A673 (cell line): ENCODE measurements at regions not wholly inside any gene's neighbourhood (a gene's known extent, or its start where the extent isn't known, plus 50 kb on each side); places are given as distances from the start of the nearest gene placed in this dataset.

Experiments used
- BruUV-seq: library from RNA; stranded (reverse); fragments of 400-500 nt; replicated peaks from 2 replicates; lab custom pipeline; 2021; lab: Mats Ljungman, UMichigan
- CTCF ChIA-PET: fragments of 300-600 bp; sonication (Branson Sonifier 250); formaldehyde crosslinking; loops from one replicate; lab custom pipeline; 2022; ENCODE audit warnings: antibody characterized with exemption; lab: Charles Lee
- POLR2A ChIA-PET: fragments of 300-600 bp; sonication (Branson Sonifier 250); formaldehyde crosslinking; loops from one replicate; lab custom pipeline; 2022; ENCODE audit warnings: antibody characterized with exemption; ENCODE audit not compliant: low non-redundant PET; lab: Charles Lee
- DNase-seq: peaks from one replicate; pipeline ENCODE4 v3.0.0-alpha.2; 2015; ENCODE audit warnings: low spot score
- H3K27ac ChIP-seq: fragments of 200-600 bp; sonication (generic); 2 replicates; pipeline ENCODE4 v1.5.1; 2016; ENCODE audit warnings: mixed run types, low read depth, mild to moderate bottlenecking, mixed read lengths, antibody characterized with exemption, low read length; ENCODE audit not compliant: poor library complexity, severe bottlenecking
- H3K27me3 ChIP-seq: fragments of 200-600 bp; sonication (generic); replicated peaks from 2 replicates; pipeline ENCODE4 v1.6.1; 2017; ENCODE audit warnings: mixed run types, low read depth, mild to moderate bottlenecking, mixed read lengths, antibody characterized with exemption, low read length; ENCODE audit not compliant: insufficient read depth, poor library complexity
- H3K36me3 ChIP-seq: fragments of 200-600 bp; sonication (generic); 2 replicates; pipeline ENCODE4 v1.6.1; 2016; ENCODE audit warnings: mixed run types, mild to moderate bottlenecking, mixed read lengths, antibody characterized with exemption, low read length; ENCODE audit not compliant: insufficient read depth, poor library complexity, severe bottlenecking
- H3K4me1 ChIP-seq: fragments of 200-600 bp; sonication (generic); 2 replicates; pipeline ENCODE4 v1.6.1; 2017; ENCODE audit warnings: mixed run types, mild to moderate bottlenecking, mixed read lengths, antibody characterized with exemption, low read length; ENCODE audit not compliant: insufficient read depth, poor library complexity, severe bottlenecking
- H3K4me3 ChIP-seq: fragments of 200-600 bp; sonication (generic); 2 replicates; pipeline ENCODE4 v1.5.1; 2016; ENCODE audit warnings: low read depth, mixed run types, mild to moderate bottlenecking, mixed read lengths, low read length; ENCODE audit not compliant: poor library complexity, severe bottlenecking
- H3K9me3 ChIP-seq: fragments of 200-600 bp; sonication (generic); 2 replicates; pipeline ENCODE4 v1.6.1; 2016; ENCODE audit warnings: mixed run types, low read depth, mild to moderate bottlenecking, mixed read lengths, antibody characterized with exemption, low read length; ENCODE audit not compliant: poor library complexity, severe bottlenecking
- CTCF ChIP-seq: fragments of 300-800, 200-600 bp; sonication (generic); conservative IDR thresholded peaks from 2 replicates; pipeline ENCODE4 v1.5.1; 2017; ENCODE audit warnings: low read depth, mild to moderate bottlenecking, antibody characterized with exemption, low read length, moderate library complexity, mixed read lengths
- EZH2 ChIP-seq: fragments of 200-600 bp; sonication (generic); IDR thresholded peaks from 2 replicates; pipeline ENCODE4 v1.6.1; 2017; ENCODE audit warnings: borderline replicate concordance, low read depth, mild to moderate bottlenecking, mixed read lengths, antibody characterized with exemption, low read length; ENCODE audit not compliant: poor library complexity, severe bottlenecking
- intact Hi-C: fragments of 100-400 bp; cut with micrococcal nuclease; formaldehyde crosslinking; loops from one replicate; pipeline ENCODE4 v1.10.0; 2022; ENCODE audit not compliant: unreplicated experiment

GRCh38 chr9:87128844-87129493 lies 181.7 kb upstream of the GAS1 start:
- Histone ChIP-seq H3K27ac (no peak overlapping the region), H3K36me3 (no peaks in the 10 kb centered on the region), H3K9me3 (peaks cover 6% of the 10 kb centered on the region), H3K4me1 (no peaks in the 10 kb centered on the region), H3K4me3 (no peak overlapping the region), H3K27me3 (no peaks in the 10 kb centered on the region)
- BruUV-seq: no TSS peak
- intact Hi-C loops: no loop called here
- no peak for DNase-seq
- POLR2A ChIA-PET: no interaction called here
- TF ChIP-seq CTCF: no peak
- TF ChIP-seq EZH2: no peak
- CTCF ChIA-PET: no interaction called here

- ChIA-PET POLR2A (no interaction called here), CTCF (no interaction called here)
- Histone ChIP-seq H3K9me3 (peaks cover 6% of the 10 kb centered on the region), H3K4me1 (no peaks in the 10 kb centered on the region), H3K36me3 (no peaks in the 10 kb centered on the region), H3K27ac (no peak overlapping the region), H3K4me3 (no peak overlapping the region), H3K27me3 (no peaks in the 10 kb centered on the region)
- TF ChIP-seq CTCF: no peak
- no peak for TF ChIP-seq EZH2
- no peak for DNase-seq
- no TSS peak for BruUV-seq
- intact Hi-C loops: no loop called here
These were observed 187.8 kb upstream of the GAS1 start for GRCh38 chr9:87135074-87135473.

GRCh38 chr9:87137718-87138117 lies 190.4 kb upstream of the GAS1 start:
- intact Hi-C loops: no loop called here

More at GRCh38 chr9:87137718-87138117, 190.4 kb upstream of the GAS1 start:
- H3K9me3 ChIP-seq: no peaks in the 10 kb centered on the region
- peaks cover 7% of the 10 kb centered on the region for H3K4me1 ChIP-seq
- no peaks in the 10 kb centered on the region for H3K36me3 ChIP-seq
- ChIA-PET CTCF (no interaction called here), POLR2A (no interaction called here)
- no peaks in the 10 kb centered on the region for H3K27me3 ChIP-seq
- BruUV-seq: no TSS peak
- no peak overlapping the region for H3K27ac ChIP-seq
- TF ChIP-seq EZH2: no peak
- no peak for TF ChIP-seq CTCF
- no peak overlapping the region for H3K4me3 ChIP-seq
- no peak for DNase-seq
